Mesothelial cell of epicardium (in vitro differentiated cells): ENCODE measurements at regions not wholly inside any gene's neighbourhood (a gene's known extent, or its start where the extent isn't known, plus 50 kb on each side); places are given as distances from the start of the nearest gene placed in this dataset.

Experiments used
- DNase-seq, 2 experiments: peaks; one replicate each; pipeline ENCODE4 v3.0.0; 2021; ENCODE audit warnings: low spot score in 2 of 2; ENCODE audit not compliant: unreplicated experiment in 2 of 2
- H3K27ac Mint-ChIP-seq: 2 replicates; pipeline ENCODE4 v1.8.0; 2021; ENCODE audit warnings: mixed read lengths
- H3K27me3 Mint-ChIP-seq: 2 replicates; pipeline ENCODE4 v1.8.0; 2021; ENCODE audit warnings: low read depth, mixed read lengths
- H3K36me3 Mint-ChIP-seq: 2 replicates; pipeline ENCODE4 v1.8.0; 2021; ENCODE audit warnings: mixed read lengths
- H3K4me1 Mint-ChIP-seq: 2 replicates; pipeline ENCODE4 v1.8.0; 2021; ENCODE audit warnings: mixed read lengths
- H3K4me3 Mint-ChIP-seq: 2 replicates; pipeline ENCODE4 v1.8.0; 2021; ENCODE audit warnings: mild to moderate bottlenecking, moderate library complexity, mixed read lengths
- H3K9me3 Mint-ChIP-seq: 2 replicates; pipeline ENCODE4 v1.8.0; 2021; ENCODE audit warnings: mixed read lengths
- CTCF ChIP-seq: fragments of 200-600 bp; sonication (generic); IDR thresholded peaks from one replicate; pipeline ENCODE4 v1.5.0; 2021; ENCODE audit warnings: antibody characterized with exemption; ENCODE audit not compliant: unreplicated experiment

- no peak for TF ChIP-seq CTCF
- Mint-ChIP-seq H3K9me3 (peaks cover 10% of the 10 kb centered on the region), H3K36me3 (no peaks in the 10 kb centered on the region), H3K27me3 (no peaks in the 10 kb centered on the region), H3K4me1 (peaks cover 9% of the 10 kb centered on the region), H3K27ac (no peak overlapping the region), H3K4me3 (no peak overlapping the region)
- no peak for DNase-seq
These were observed 1290.4 kb upstream of the PCDH20 start for GRCh38 chr13:62706048-62706447.

DNA sequence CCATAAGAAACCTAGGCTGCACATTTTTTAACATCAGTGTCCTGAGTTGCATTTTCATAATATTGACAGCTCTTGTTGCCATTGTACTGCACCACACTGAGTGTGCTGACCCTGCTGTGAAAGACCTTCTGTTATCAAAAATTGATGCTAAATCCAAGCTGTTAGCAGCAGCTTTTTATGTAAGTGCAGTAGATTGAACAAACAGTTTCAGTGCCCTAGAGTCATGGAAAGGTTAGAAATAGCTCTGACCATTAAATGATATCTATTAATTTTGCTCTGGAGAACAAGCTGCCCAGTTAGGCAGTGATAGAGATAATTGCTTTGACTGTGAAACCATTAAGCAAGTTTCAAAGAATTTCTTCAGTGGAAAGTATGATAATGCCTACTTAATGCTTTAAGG, 1289.2 kb upstream of the PCDH20 start:
- no peak for DNase-seq
- H3K4me1 Mint-ChIP-seq, result peaks cover 9% of the 10 kb centered on the region
- no peaks in the 10 kb centered on the region for H3K27me3 Mint-ChIP-seq
- H3K9me3 Mint-ChIP-seq, result peaks cover 10% of the 10 kb centered on the region
- no peak overlapping the region for H3K27ac Mint-ChIP-seq
- no peak overlapping the region for H3K4me3 Mint-ChIP-seq
- TF ChIP-seq CTCF, result no peak
- H3K36me3 Mint-ChIP-seq, result no peaks in the 10 kb centered on the region

DNA sequence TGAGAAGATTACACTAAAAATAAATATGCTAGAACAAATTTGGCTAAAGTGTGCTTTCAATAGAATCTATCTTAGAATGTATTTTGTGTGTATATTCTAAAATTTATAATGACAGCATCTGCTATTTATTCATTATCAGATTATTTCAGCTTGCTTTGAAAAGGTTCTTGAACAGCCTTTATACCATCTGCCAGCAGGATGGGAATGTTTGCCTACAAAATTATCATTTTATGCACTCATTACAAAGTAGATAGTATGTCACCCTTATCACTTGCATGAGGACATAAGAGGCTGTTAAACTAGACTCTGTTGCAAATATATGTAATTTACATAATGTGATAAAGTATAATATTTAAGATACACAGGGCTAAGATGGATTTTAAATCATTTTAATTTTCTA, 1286.9 kb upstream of the PCDH20 start:
- H3K9me3 Mint-ChIP-seq, result no peaks in the 10 kb centered on the region
- DNase-seq, result no peak
- H3K36me3 Mint-ChIP-seq, result no peaks in the 10 kb centered on the region
- H3K27me3 Mint-ChIP-seq, result no peaks in the 10 kb centered on the region
- no peak overlapping the region for H3K27ac Mint-ChIP-seq
- no peak overlapping the region for H3K4me3 Mint-ChIP-seq
- H3K4me1 Mint-ChIP-seq, result peaks cover 9% of the 10 kb centered on the region
- TF ChIP-seq CTCF, result no peak

DNA sequence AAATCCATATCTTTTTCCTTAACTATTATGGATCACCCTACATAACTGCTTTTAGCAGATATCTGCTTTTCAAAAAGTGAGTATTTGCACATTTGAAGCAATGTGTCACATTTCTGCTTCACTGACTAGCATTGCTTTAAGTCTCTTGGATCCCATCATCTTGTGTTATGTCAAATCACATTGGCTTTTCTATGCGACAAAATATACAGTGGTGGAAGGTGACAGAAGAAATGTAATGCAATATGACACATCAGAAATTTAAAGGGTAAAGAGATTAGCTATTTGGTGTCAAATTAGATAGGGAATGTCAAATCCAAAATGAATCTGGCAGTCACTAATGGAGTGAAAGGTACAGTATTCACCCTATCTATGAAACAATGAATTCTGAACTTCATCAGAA, 1282.1 kb upstream of the PCDH20 start:
- H3K9me3 Mint-ChIP-seq, result peaks cover 3% of the 10 kb centered on the region
- H3K4me3 Mint-ChIP-seq, result no peak overlapping the region
- no peaks in the 10 kb centered on the region for H3K36me3 Mint-ChIP-seq
- H3K4me1 Mint-ChIP-seq, result no peaks in the 10 kb centered on the region
- no peak for TF ChIP-seq CTCF
- H3K27me3 Mint-ChIP-seq, result no peaks in the 10 kb centered on the region
- H3K27ac Mint-ChIP-seq, result no peak overlapping the region
- no peak for DNase-seq

DNA sequence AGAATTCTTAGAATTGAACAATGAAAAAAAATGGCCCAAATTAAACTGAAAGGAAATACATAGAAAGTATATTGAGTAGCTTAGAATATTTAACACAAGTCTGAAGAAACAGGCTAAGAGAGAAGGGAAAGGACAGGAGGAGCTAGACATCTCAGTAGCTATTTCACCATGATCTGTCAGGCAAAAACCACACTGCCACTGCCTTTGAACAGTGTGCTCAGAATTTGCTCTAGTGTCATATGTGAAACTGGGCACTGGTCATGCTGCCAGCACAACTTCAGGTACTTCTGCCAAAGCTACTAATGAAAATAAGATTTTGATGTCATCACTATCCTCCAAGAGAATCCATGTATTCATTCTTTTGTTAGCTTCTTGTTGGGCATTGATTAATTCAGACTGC, 1280.8 kb upstream of the PCDH20 start:
- TF ChIP-seq CTCF, result no peak

GRCh38 chr13:62687732-62688131, 1272.1 kb upstream of the PCDH20 start:
- Mint-ChIP-seq H3K36me3 (no peaks in the 10 kb centered on the region), H3K4me1 (peaks cover 11% of the 10 kb centered on the region), H3K4me3 (no peak overlapping the region), H3K27me3 (no peaks in the 10 kb centered on the region), H3K27ac (no peak overlapping the region), H3K9me3 (peaks cover 5% of the 10 kb centered on the region)
- no peak for TF ChIP-seq CTCF
- no peak for DNase-seq

More for the DNA sequence above, 1280.8 kb upstream of the PCDH20 start:
- no peaks in the 10 kb centered on the region for H3K4me1 Mint-ChIP-seq
- DNase-seq, result no peak
- no peaks in the 10 kb centered on the region for H3K27me3 Mint-ChIP-seq
- H3K4me3 Mint-ChIP-seq, result no peak overlapping the region
- H3K9me3 Mint-ChIP-seq, result peaks cover 8% of the 10 kb centered on the region
- no peak overlapping the region for H3K27ac Mint-ChIP-seq
- H3K36me3 Mint-ChIP-seq, result no peaks in the 10 kb centered on the region
